HUES48 (cell line): ENCODE measurements at regions not wholly inside any gene's neighbourhood (a gene's known extent, or its start where the extent isn't known, plus 50 kb on each side); places are given as distances from the start of the nearest gene placed in this dataset.
A peak's percentile ranks its signal among the peaks of the same experiment; 100 is the strongest.

ENCODE experiments used
- H3K27ac ChIP-seq: one replicate; pipeline ENCODE4 v1.7.0; 2013; ENCODE audit warnings: low read depth, low read length, inconsistent platforms
- H3K27me3 ChIP-seq: 2 replicates; pipeline ENCODE4 v1.6.1; 2013; ENCODE audit warnings: mild to moderate bottlenecking, low read length; ENCODE audit not compliant: control insufficient read depth, insufficient read depth
- H3K36me3 ChIP-seq: 2 replicates; pipeline ENCODE4 v1.6.1; 2013; ENCODE audit warnings: low read length; ENCODE audit not compliant: control insufficient read depth, insufficient read depth
- H3K4me1 ChIP-seq: 2 replicates; pipeline ENCODE4 v1.6.1; 2013; ENCODE audit warnings: mild to moderate bottlenecking, low read length; ENCODE audit not compliant: control insufficient read depth, insufficient read depth
- H3K4me3 ChIP-seq: 2 replicates; pipeline ENCODE4 v1.5.1; 2013; ENCODE audit warnings: mild to moderate bottlenecking, low read depth, low read length
- H3K9ac ChIP-seq: 2 replicates; pipeline ENCODE4 v1.6.1; 2013; ENCODE audit warnings: mild to moderate bottlenecking, low read depth, low read length, moderate library complexity
- H3K9me3 ChIP-seq: 2 replicates; pipeline ENCODE4 v1.6.1; 2013; ENCODE audit warnings: low read length; ENCODE audit not compliant: control insufficient read depth, insufficient read depth

DNA sequence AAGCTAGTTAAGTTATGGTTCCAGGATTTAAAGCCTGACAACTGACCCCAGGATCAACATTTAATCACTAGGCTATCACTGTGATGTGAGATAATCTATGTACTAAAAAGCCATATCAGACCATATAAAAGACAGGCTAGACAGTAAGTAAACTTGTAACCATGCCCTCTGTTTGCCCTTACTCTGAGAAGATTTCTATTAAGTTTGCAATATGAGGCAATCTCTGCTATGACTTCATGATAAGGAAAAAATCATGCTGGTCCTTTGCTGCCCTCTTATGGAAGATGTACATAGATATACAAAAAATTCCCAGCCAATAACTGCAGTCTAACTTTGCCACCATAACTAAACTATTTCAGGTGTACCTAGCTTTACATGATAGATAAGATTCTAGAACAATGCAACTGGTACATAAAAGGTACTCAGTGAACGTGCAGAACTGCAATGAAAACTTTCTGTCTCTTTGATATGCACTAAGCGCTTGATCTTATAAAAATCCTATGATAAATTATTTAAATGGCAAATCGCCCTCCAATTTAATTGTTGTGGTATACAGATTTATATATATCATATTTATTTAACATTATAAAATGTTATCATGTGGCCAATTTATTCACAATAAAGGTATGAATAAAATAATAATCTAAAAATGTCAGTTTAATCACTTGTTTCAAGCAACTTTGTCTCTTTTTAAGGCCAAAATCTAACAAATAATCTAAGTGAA, 70.5 kb downstream of the FAM217A start:
- peaks cover 4% of the 10 kb centered on the region; the same call in 1 of the 2 replicates for H3K4me1 ChIP-seq
- H3K4me3 ChIP-seq, result no peak overlapping the region
- no peaks in the 10 kb centered on the region for H3K27me3 ChIP-seq
- H3K9me3 ChIP-seq, result no peaks in the 10 kb centered on the region
- no peak overlapping the region for H3K9ac ChIP-seq
- peaks cover 11% of the 10 kb centered on the region for H3K36me3 ChIP-seq
- H3K27ac ChIP-seq, result no peak overlapping the region

DNA sequence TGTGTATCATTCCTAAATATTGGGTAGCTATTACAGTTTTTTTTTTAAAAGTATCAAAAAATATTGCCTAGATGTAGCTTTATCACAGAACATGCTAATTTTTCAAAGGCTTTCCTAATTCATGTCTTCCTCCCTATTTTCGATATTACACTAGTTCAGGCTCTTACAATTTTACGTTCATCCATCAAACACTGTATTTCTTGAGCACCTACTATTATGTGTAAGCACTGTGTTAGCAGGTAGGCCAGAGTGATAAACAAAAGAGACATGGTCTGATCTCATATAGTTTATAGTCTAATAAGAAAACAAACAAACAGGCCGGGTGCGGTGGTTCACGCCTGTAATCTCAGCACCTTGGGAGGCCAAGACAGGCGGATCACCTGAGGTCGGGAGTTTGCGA, 69.5 kb downstream of the FAM217A start:
- no peak overlapping the region for H3K4me3 ChIP-seq

DNA sequence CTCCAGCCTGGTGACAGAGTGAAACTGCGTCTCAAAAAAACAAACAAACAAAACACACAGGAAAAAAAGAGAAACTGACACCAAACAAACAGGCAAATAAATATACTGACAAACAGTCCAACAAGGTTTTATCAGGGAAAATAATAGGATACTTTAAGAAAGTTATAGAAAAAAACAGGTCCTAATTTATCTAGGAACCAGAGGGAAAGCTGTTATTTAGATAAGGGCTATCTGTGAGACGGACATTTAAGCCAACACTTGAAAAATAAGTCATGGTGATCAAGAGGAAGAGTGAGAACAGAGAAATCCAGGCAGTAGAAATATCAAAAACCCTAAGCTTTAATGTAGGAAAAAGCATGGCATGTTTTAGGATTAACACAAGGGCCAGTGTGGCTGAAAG, 68.9 kb downstream of the FAM217A start:
- Histone ChIP-seq H3K27me3 (no peaks in the 10 kb centered on the region), H3K27ac (no peak overlapping the region), H3K4me3 (no peak overlapping the region), H3K4me1 (peaks cover 4% of the 10 kb centered on the region; the same call in 1 of the 2 replicates), H3K9me3 (no peaks in the 10 kb centered on the region), H3K9ac (no peak overlapping the region), H3K36me3 (peaks cover 12% of the 10 kb centered on the region)

More for the DNA sequence above, 69.5 kb downstream of the FAM217A start:
- Histone ChIP-seq H3K27ac (no peak overlapping the region), H3K27me3 (no peaks in the 10 kb centered on the region), H3K4me1 (peaks cover 4% of the 10 kb centered on the region; the same call in 1 of the 2 replicates), H3K9ac (no peak overlapping the region), H3K36me3 (peaks cover 13% of the 10 kb centered on the region), H3K9me3 (no peaks in the 10 kb centered on the region)

- Histone ChIP-seq H3K27ac (no peak overlapping the region), H3K9ac (no peak overlapping the region), H3K36me3 (peaks cover 10% of the 10 kb centered on the region)
Measured at GRCh38 chr6:4010689-4011090, 68.2 kb downstream of the FAM217A start.

GRCh38 chr6:4012826-4013225, 66.1 kb downstream of the FAM217A start:
- Histone ChIP-seq H3K9me3 (no peaks in the 10 kb centered on the region), H3K4me1 (peaks cover 10% of the 10 kb centered on the region), H3K4me3 (no peak overlapping the region), H3K9ac (no peak overlapping the region), H3K27ac (no peak overlapping the region), H3K27me3 (no peaks in the 10 kb centered on the region), H3K36me3 (peaks cover 10% of the 10 kb centered on the region)

More at GRCh38 chr6:4010689-4011090, 68.2 kb downstream of the FAM217A start:
- no peaks in the 10 kb centered on the region for H3K9me3 ChIP-seq
- H3K27me3 ChIP-seq, result no peaks in the 10 kb centered on the region
- H3K4me1 ChIP-seq, result peaks cover 4% of the 10 kb centered on the region; the same call in 1 of the 2 replicates
- H3K4me3 ChIP-seq, result no peak overlapping the region

- H3K9ac ChIP-seq, result peak overlapping the region; percentile 88
- peak overlapping the region; percentile 91 for H3K4me3 ChIP-seq
- H3K27me3 ChIP-seq, result no peaks in the 10 kb centered on the region
- H3K9me3 ChIP-seq, result no peaks in the 10 kb centered on the region
- H3K4me1 ChIP-seq, result peaks cover 14% of the 10 kb centered on the region
- H3K36me3 ChIP-seq, result peaks cover 10% of the 10 kb centered on the region
- peak overlapping the region; percentile 97 for H3K27ac ChIP-seq
Measured at GRCh38 chr6:4017058-4017739, 61.7 kb downstream of the FAM217A start.

- peak overlapping the region; percentile 88 for H3K9ac ChIP-seq
- no peaks in the 10 kb centered on the region for H3K9me3 ChIP-seq
- H3K36me3 ChIP-seq, result peaks cover 10% of the 10 kb centered on the region
- no peaks in the 10 kb centered on the region for H3K27me3 ChIP-seq
- H3K4me3 ChIP-seq, result peak overlapping the region; percentile 91
- H3K4me1 ChIP-seq, result peaks cover 17% of the 10 kb centered on the region
- H3K27ac ChIP-seq, result peak overlapping the region; percentile 97
Measured at GRCh38 chr6:4017834-4018170, 61.1 kb downstream of the FAM217A start.

- Histone ChIP-seq H3K9ac (peak overlapping the region; percentile 88), H3K36me3 (peaks cover 7% of the 10 kb centered on the region), H3K27me3 (no peaks in the 10 kb centered on the region), H3K27ac (peak overlapping the region; percentile 97), H3K4me1 (peaks cover 21% of the 10 kb centered on the region), H3K4me3 (peak overlapping the region; percentile 91), H3K9me3 (no peaks in the 10 kb centered on the region)
Measured at GRCh38 chr6:4018171-4018923, 60.6 kb downstream of the FAM217A start.
